Esophagus muscularis mucosa (tissue), 4 donors: ENCODE measurements at regions not wholly inside any gene's neighbourhood (a gene's known extent, or its start where the extent isn't known, plus 50 kb on each side); places are given as distances from the start of the nearest gene placed in this dataset.

Experiments used
- DNase-seq: peaks from one replicate; pipeline ENCODE4 v3.0.0-alpha.2; 2017; ENCODE audit errors: extremely low spot score
- H3K27ac ChIP-seq, 4 donors: fragments of 200-600 bp; sonication (generic); replicated peaks in 1 of 4; 1 replicate in 3 of 4; 2 replicates in 1 of 4; pipeline ENCODE4 v1.5.1; 2016 to 2019; ENCODE audit warnings: mild to moderate bottlenecking in 1 of 4
- H3K27me3 ChIP-seq, 4 donors: fragments of 200-600 bp; sonication (generic); one replicate each; pipeline versions ENCODE4 v1.5.1 to v1.6.0; 2016 to 2019
- H3K36me3 ChIP-seq, 4 donors: fragments of 200-600 bp; sonication (generic); one replicate each; pipeline ENCODE4 v1.5.1; 2016 to 2019
- H3K4me1 ChIP-seq, 4 donors: fragments of 200-600 bp; sonication (generic); one replicate each; pipeline ENCODE4 v1.5.1; 2016 to 2019
- H3K4me3 ChIP-seq, 4 donors: fragments of 200-600 bp; sonication (generic); 1 replicate in 2 of 4; 2 replicates in 2 of 4; pipeline ENCODE4 v1.5.1; 2016 to 2019; ENCODE audit warnings: mild to moderate bottlenecking in 4 of 4, moderate library complexity in 1 of 4
- H3K9me3 ChIP-seq, 4 donors: fragments of 200-600 bp; sonication (generic); 1 replicate in 3 of 4; 2 replicates in 1 of 4; pipeline ENCODE4 v1.5.1; 2016 to 2019
- CTCF ChIP-seq, 3 experiments: fragments of 200-600 bp in 2 of 3; fragments of 450-650 bp in 1 of 3; sonication (generic) in 2 of 3; IDR thresholded peaks; one replicate each; pipeline ENCODE4 v1.5.1; 2017 to 2019; ENCODE audit warnings: antibody characterized with exemption in 3 of 3, mild to moderate bottlenecking in 2 of 3, moderate library complexity in 1 of 3
- EP300 ChIP-seq: sonication (generic); formaldehyde crosslinking; IDR thresholded peaks from one replicate; pipeline ENCODE4 v1.6.1; 2017; ENCODE audit warnings: antibody characterized with exemption
- POLR2A ChIP-seq: fragments of 450-650 bp; IDR thresholded peaks from one replicate; pipeline ENCODE4 v1.6.1; 2017; ENCODE audit warnings: antibody characterized with exemption, moderate library complexity, mild to moderate bottlenecking, low read depth
- POLR2AphosphoS5 ChIP-seq, 2 donors: sonication (generic); formaldehyde crosslinking; IDR thresholded peaks; one replicate each; pipeline ENCODE4 v1.6.1; 2017; ENCODE audit warnings: antibody characterized with exemption in 2 of 2
- WGBS: methylation state at CpG from one replicate; pipeline ENCODE4 v1.1.5; 2018; 5-methylcytosine and 5-hydroxymethylcytosine counted together
- intact Hi-C: fragments of 100-400 bp; cut with DNase I; formaldehyde crosslinking; loops from one replicate; pipeline ENCODE4 v1.15.1; 2023

GRCh38 chr22:27274770-27275449, 526.6 kb downstream of the MN1 start:
- Histone ChIP-seq H3K27ac (no peak overlapping the region), H3K9me3 (peaks cover 0 to 11% (median 3%) of the 10 kb centered on the region in 4 donors), H3K36me3 (no peaks in the 10 kb centered on the region), H3K27me3 (no peaks in the 10 kb centered on the region), H3K4me3 (no peak overlapping the region), H3K4me1 (peaks cover 0 to 11% (median 9%) of the 10 kb centered on the region in 4 donors)
- TF ChIP-seq EP300 (no peak), POLR2A (no peak), CTCF (IDR thresholded peaks at IDR 0.05) (no peak), POLR2AphosphoS5 (IDR thresholded peaks at IDR 0.05) (no peak)
- intact Hi-C loops: no loop called here
- 78% methylated on average over 3 of the region's 4 CpGs for WGBS
- DNase-seq: no peak

- no peak overlapping the region for H3K4me3 ChIP-seq
- 79% methylated on average over 2 of the region's 2 CpGs for WGBS
These were observed 522.6 kb downstream of the MN1 start for GRCh38 chr22:27278946-27279345.

GRCh38 chr22:27283240-27283639, 518.3 kb downstream of the MN1 start:
- no peak for TF ChIP-seq EP300
- Histone ChIP-seq H3K4me1 (no peaks in the 10 kb centered on the region), H3K27ac (no peak overlapping the region), H3K4me3 (no peak overlapping the region), H3K36me3 (no peaks in the 10 kb centered on the region), H3K9me3 (peaks cover 0 to 6% (median 4%) of the 10 kb centered on the region in 4 donors), H3K27me3 (no peaks in the 10 kb centered on the region)
- DNase-seq: no peak
- intact Hi-C loops: no loop called here
- WGBS: 91% methylated on average over 5 of the region's 5 CpGs

More at GRCh38 chr22:27278946-27279345, 522.6 kb downstream of the MN1 start:
- no peaks in the 10 kb centered on the region for H3K4me1 ChIP-seq
- H3K27me3 ChIP-seq: no peaks in the 10 kb centered on the region
- H3K36me3 ChIP-seq: no peaks in the 10 kb centered on the region
- H3K27ac ChIP-seq: no peak overlapping the region
- H3K9me3 ChIP-seq: peaks cover 0 to 17% (median 7%) of the 10 kb centered on the region in 4 donors
- intact Hi-C loops: no loop called here
- TF ChIP-seq EP300: no peak
- no peak for TF ChIP-seq POLR2AphosphoS5 (IDR thresholded peaks at IDR 0.05)
- TF ChIP-seq POLR2A: no peak
- no peak for TF ChIP-seq CTCF (IDR thresholded peaks at IDR 0.05)
- no peak for DNase-seq

- Histone ChIP-seq H3K27me3 (no peaks in the 10 kb centered on the region), H3K27ac (no peak overlapping the region), H3K36me3 (no peaks in the 10 kb centered on the region), H3K4me1 (no peaks in the 10 kb centered on the region), H3K4me3 (no peak overlapping the region), H3K9me3 (peaks cover 0 to 6% (median 4%) of the 10 kb centered on the region in 4 donors)
- intact Hi-C loops: no loop called here
- no peak for DNase-seq
- WGBS: 80% methylated on average over 6 of the region's 6 CpGs
- TF ChIP-seq POLR2AphosphoS5 (IDR thresholded peaks at IDR 0.05) (no peak), POLR2A (no peak), CTCF (IDR thresholded peaks at IDR 0.05) (no peak), EP300 (no peak)
These were observed 517.8 kb downstream of the MN1 start for GRCh38 chr22:27283714-27284113.

GRCh38 chr22:27284324-27284723, 517.2 kb downstream of the MN1 start:
- H3K4me3 ChIP-seq: no peak overlapping the region
- no peak for DNase-seq
- no peaks in the 10 kb centered on the region for H3K36me3 ChIP-seq
- H3K4me1 ChIP-seq: no peaks in the 10 kb centered on the region
- intact Hi-C loops: no loop called here
- TF ChIP-seq POLR2AphosphoS5 (IDR thresholded peaks at IDR 0.05) (no peak), EP300 (no peak), CTCF (IDR thresholded peaks at IDR 0.05) (no peak), POLR2A (no peak)
- H3K9me3 ChIP-seq: peaks cover 0 to 6% (median 4%) of the 10 kb centered on the region in 4 donors
- H3K27ac ChIP-seq: no peak overlapping the region
- no peaks in the 10 kb centered on the region for H3K27me3 ChIP-seq
- WGBS: 91% methylated on average over 7 of the region's 7 CpGs
